Panc1 (cell line): ENCODE measurements at regions not wholly inside any gene's neighbourhood (a gene's known extent, or its start where the extent isn't known, plus 50 kb on each side); places are given as distances from the start of the nearest gene placed in this dataset.

Experiments
- CTCF ChIP-seq: fragments of 450-650 bp; IDR thresholded peaks from 2 replicates; pipeline ENCODE4 v1.5.1; 2017; ENCODE audit warnings: mild to moderate bottlenecking
- POLR2AphosphoS5 ChIP-seq: IDR thresholded peaks from 2 replicates; pipeline ENCODE4 v1.6.1; 2012; ENCODE audit warnings: mild to moderate bottlenecking, low read depth, low read length, moderate library complexity
- REST ChIP-seq, 2 experiments: IDR thresholded peaks; 2 replicates each; pipeline ENCODE4 v1.6.1; 2011 to 2012; ENCODE audit warnings: low read depth in 2 of 2, control low read depth in 1 of 2, low read length in 1 of 2, mild to moderate bottlenecking in 1 of 2, moderate library complexity in 1 of 2; ENCODE audit not compliant: insufficient read depth in 1 of 2
- SIN3A ChIP-seq: IDR thresholded peaks from 2 replicates; pipeline ENCODE4 v1.6.1; 2012; ENCODE audit warnings: low read depth, mild to moderate bottlenecking, low read length, moderate library complexity, borderline replicate concordance; ENCODE audit not compliant: insufficient read depth

DNA sequence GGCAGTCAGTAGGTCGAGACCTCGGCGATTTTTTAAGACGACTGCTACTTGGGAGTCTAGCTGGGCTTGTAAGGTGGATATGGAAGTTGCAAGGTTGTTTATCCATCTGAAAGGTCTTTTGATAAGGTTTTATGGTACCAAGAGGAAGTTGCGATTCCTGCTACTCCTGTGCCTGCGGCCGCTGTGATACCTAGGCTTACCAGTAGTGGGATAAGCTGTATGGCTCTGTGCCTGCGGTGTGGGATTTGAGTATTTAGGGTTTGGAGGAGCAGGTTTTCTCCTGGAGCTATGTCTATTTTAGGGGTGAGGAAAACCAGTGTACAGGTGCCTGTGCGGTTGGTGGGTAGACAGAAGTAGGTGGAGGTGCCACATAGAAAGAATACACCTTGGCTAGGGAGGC is 1059.8 kb downstream of the SI start:
- TF ChIP-seq CTCF (no peak), POLR2AphosphoS5 (no peak), REST (IDR thresholded peaks at IDR 0.05; ENCODE audit: insufficient read depth in 1 of 2, low read depth in 2 of 2, low read length in 1 of 2) (no peak), SIN3A (no peak)
